Activated CD4-positive, CD25-positive, alpha-beta regulatory T cell treated with anti-CD3 and anti-CD28 coated beads, Interleukin-2, amount 50 U/mL, for 72 hours (primary cell): ENCODE measurements at regions not wholly inside any gene's neighbourhood (a gene's known extent, or its start where the extent isn't known, plus 50 kb on each side); places are given as distances from the start of the nearest gene placed in this dataset.
"Not testable (repeated sequence)": the region's sequence is repeated elsewhere in the genome, so short reads cannot be mapped to it uniquely, and the experiment has no call there.

Experiments used
- DNase-seq: peaks from one replicate; pipeline ENCODE4 v3.0.0; 2021

- DNase-seq: not testable (repeated sequence)
These were observed 298.0 kb upstream of the DLGAP1 start for GRCh38 chr18:4753151-4753550.

DNA sequence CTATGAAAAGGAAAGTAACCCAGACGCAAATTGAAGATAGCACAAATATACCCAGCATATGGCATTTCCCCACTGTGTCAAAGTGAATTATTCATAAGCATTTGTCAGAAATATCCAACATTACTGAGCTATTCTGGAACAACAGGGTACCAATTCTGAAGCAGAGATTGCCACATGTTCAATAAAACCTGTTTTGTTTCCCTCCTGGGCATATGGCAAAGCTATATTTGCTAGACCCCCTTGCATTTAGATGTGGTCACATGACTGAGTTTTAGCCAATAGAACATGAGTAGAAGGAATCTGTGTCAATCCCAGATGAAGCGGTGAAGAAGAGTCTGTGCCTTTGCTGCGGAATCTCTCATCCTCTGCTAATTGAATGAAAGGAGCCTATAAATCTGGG lies 296.4 kb upstream of the DLGAP1 start:
- DNase-seq: no peak

- DNase-seq: no peak
These were observed 295.6 kb upstream of the DLGAP1 start for GRCh38 chr18:4750393-4751346.

DNA sequence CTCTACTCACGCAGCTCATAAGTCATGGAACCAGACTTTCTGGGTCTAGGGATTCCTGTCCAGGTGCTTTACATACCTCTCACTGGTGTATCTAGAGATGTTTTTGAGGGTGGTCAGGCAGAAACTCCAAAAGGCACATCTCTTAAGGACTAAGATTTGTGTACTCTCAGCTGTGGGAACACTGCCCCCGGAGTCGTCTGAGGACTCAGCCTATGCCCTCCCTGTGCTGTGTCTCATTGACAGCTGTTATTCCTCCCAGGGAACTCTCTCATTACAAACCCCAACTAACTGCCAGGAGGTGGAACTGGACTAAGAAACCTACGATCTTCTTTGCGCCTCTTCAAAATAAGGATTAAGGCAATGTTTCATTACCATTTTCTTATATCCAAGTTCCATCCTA lies 293.9 kb upstream of the DLGAP1 start:
- DNase-seq: no peak

- no peak for DNase-seq
These were observed 279.8 kb upstream of the DLGAP1 start for GRCh38 chr18:4734903-4735302.

DNA sequence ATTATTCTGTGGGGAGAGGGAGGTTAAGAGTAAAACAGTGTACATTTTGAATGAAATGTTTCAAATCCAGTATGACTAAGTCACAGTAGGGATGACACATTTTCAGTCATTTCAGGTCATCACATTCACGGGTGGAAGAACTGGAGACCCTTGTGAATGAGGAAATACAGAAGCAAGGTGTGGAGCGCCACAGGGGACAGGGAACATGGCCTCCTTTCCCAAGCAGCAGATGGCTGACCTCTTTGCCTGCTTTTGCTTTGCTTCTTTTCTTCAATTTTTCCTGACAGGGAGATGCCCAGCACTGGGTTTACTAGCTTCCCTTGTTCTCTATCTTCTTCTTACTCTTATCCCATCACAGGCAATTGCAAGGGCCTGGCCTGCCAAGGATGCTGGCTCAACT lies 278.9 kb upstream of the DLGAP1 start:
- no peak for DNase-seq

DNA sequence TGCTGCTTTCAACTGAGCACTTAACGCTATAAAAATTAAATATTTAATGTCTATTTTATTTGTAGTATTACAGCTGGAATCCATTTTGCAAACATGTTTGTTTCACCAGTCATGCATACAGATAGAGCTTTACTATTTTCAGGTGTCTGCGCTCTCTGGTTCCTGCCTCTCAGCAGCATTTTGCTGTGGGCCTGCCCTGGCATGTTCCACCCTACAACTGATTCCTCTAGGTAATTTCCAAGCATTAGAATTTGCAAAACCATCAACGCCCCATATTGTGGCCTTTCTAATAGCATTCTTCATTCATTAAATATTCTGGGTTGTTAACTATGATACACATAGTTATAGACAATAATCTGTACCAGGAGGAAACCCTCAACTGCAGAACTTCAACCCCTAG lies 266.4 kb upstream of the DLGAP1 start:
- no peak for DNase-seq

GRCh38 chr18:4720518-4720917 lies 265.4 kb upstream of the DLGAP1 start:
- DNase-seq: no peak

DNA sequence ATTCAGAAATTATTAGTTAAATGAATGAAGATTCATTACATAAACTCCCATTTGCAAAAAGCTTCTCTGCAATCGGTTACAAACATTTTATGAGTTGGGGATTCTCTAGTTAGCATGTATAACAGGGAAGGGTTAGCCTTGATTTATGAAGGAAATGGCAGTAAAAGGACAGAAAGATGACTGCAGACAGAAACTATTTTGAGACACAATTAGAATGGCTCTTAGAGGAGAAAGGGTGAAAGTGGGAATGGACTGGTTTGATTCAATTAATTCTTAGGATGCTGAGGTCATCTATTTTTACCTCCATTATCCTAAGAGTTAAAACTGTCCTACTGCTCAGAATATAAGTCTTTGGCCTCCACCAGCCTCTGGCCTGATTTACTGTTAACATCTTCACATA lies 250.8 kb upstream of the DLGAP1 start:
- no peak for DNase-seq

GRCh38 chr18:4704781-4705180 lies 249.7 kb upstream of the DLGAP1 start:
- no peak for DNase-seq

GRCh38 chr18:4691836-4692235 lies 236.7 kb upstream of the DLGAP1 start:
- DNase-seq: no peak

DNA sequence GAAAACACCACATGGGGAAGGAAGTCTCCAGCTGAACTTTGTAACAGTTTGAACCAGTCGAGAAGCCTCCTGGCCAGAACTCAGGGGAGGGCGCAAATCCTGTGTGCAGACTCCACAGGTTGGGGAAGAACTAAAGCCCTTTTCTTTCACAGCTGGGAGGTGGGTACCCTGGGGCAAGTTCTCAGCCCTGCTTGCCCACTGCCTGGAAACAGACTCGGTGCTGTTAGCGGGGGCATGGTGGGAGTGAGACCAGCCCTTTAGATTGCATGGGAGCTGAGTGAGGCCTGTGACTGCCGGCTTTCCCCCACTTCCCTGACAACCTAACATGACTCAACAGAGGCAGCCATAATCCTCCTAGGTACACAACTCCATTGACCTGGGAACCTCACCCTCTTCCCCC lies 223.6 kb upstream of the DLGAP1 start:
- DNase-seq: not testable (repeated sequence)

DNA sequence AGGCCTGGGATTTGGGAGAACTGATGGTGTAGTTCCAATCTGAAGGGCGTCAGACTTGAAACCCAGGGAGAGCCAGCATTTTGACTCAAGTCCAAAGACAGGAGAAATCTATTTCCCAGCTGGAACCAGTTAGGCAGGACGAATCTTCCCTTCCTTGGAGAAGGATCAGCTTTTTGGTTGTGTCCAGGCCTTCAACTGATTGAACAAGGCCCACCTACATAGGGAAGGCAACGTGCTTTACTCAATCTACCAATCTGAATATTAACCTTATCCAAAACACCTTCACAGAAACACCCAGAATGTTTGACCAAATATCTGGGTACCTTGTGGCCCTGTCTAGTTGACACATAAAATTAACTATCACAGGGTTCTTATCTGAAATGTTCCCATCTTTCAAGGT lies 221.9 kb upstream of the DLGAP1 start:
- DNase-seq: no peak

GRCh38 chr18:4672162-4672561 lies 217.1 kb upstream of the DLGAP1 start:
- DNase-seq: no peak

DNA sequence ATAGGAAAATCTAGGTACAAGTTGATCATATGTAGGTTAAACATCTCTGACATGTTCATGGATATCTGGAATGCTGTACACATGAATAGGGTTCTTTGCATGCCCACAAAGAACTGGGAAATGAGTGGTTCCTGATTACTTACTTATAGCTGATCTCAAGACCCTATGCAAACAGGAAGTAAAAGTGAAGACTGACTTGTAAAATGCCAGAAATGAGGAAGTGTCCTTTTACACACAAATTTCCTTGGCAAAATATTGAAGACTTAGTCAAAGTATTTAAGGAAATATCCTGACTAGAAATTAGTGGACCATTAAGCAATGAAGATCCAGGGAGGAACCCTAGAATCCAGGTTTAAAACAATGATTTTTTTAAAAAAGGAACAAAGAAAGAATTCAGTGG lies 203.7 kb upstream of the DLGAP1 start:
- DNase-seq: no peak

DNA sequence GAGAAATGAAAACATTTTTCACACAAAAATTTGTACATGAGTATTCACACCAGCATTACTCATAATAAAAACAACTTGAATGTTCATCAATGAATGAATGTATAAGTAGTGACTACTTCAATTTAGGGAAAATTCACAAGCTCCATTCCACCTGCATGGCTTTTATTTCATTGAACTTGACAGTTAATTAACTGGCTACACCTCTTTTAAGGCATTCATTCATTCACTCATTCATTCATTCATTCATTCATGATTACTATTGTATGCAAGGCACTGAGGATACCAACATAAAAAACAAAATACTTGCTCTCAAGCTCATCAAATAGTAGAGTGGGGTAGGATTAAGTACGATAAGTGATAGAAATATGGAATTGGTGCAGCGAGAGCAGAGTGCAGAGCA lies 198.3 kb upstream of the DLGAP1 start:
- no peak for DNase-seq

DNA sequence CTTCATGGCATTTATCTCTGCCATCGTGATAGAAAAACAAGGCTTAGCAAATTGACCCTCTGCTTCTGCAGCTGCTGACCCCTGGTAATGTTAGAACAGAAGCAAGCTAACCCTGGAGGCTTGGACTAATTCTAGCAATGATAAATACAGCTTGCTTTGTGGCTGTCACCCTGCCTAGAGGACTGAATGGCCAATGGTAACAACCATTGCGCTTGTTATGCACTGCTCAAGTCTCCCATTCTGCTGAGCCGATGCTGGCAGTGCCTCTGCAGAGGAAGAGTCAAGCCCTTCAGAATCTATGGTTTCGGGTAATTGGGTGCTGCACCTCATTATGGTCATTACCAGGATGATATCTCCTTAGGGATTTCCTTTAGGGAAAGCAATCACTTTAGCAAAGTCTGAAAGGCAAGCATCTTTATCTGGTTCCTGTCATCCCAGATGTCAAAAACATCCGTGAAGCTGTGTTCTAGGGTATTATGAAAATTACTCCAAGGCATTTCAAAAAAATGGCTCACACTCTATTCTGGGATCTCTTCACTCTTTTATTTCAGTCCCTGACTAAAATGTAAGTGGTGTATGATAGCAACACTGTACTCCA lies 186.8 kb upstream of the DLGAP1 start:
- no peak for DNase-seq

GRCh38 chr18:4640349-4641012 lies 185.4 kb upstream of the DLGAP1 start:
- DNase-seq: no peak

- no peak for DNase-seq
These were observed 184.7 kb upstream of the DLGAP1 start for GRCh38 chr18:4639628-4640310.

DNA sequence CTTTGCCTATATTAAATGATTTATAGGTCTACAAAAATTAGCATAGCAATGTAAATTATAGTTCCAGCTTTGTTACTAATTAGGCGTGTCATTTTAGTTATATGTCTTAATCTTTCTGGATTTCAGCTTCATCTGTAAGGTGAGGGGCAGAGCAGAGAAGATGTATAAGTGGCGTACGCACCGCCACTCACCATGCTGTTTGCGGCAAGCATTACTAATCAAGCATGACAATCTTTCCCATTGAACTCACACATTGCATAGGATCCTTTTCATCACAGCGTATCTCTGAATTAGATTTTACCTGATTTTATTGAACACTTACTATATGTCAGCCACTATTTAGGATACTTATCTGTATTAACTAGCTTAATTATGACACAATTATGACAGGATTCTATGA lies 183.6 kb upstream of the DLGAP1 start:
- no peak for DNase-seq

GRCh38 chr18:4637876-4638275 lies 182.8 kb upstream of the DLGAP1 start:
- no peak for DNase-seq

DNA sequence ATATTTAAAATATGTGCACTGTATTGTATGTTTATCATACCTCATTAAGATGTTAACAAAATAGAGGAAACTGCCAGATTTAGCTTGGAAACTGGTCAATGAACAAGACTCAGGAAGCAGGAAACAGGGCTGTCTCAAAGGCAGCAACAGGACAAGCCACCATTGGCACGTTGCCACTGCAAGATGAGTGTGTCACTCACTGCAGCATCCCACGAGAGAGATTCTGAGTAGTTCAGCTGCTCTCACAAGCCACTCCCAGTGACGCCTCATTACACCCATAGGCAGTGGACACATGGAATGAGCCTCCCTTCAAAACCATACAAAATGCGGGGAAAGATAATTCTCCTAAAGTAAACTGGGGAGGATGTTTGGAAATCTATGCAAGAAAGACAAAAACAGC lies 181.9 kb upstream of the DLGAP1 start:
- DNase-seq: no peak

GRCh38 chr18:4631239-4631638 lies 176.1 kb upstream of the DLGAP1 start:
- no peak for DNase-seq
